Nephron (organoid): ENCODE measurements at regions not wholly inside any gene's neighbourhood (a gene's known extent, or its start where the extent isn't known, plus 50 kb on each side); places are given as distances from the start of the nearest gene placed in this dataset.
A peak's percentile ranks its signal among the peaks of the same experiment; 100 is the strongest.
"Not testable (repeated sequence)": the region's sequence is repeated elsewhere in the genome, so short reads cannot be mapped to it uniquely, and the experiment has no call there.

ENCODE experiments used
- H3K27ac Mint-ChIP-seq, 3 experiments: 2 replicates each; pipeline ENCODE4 v1.8.0; 2020; ENCODE audit warnings: mixed read lengths in 3 of 3, mild to moderate bottlenecking in 2 of 3, moderate library complexity in 1 of 3
- H3K27me3 Mint-ChIP-seq: 2 replicates; pipeline ENCODE4 v1.8.0; 2021; ENCODE audit warnings: low read depth, mild to moderate bottlenecking, moderate library complexity, mixed read lengths
- H3K36me3 Mint-ChIP-seq: 2 replicates; pipeline ENCODE4 v1.8.0; 2020; ENCODE audit warnings: low read depth, mixed read lengths
- H3K4me1 Mint-ChIP-seq: 2 replicates; pipeline ENCODE4 v1.8.0; 2020; ENCODE audit warnings: mixed read lengths
- H3K4me3 Mint-ChIP-seq, 3 experiments: 2 replicates each; pipeline ENCODE4 v1.8.0; 2020; ENCODE audit warnings: mild to moderate bottlenecking in 3 of 3, mixed read lengths in 3 of 3, moderate library complexity in 2 of 3
- H3K9me3 Mint-ChIP-seq: 2 replicates; pipeline ENCODE4 v1.8.0; 2020; ENCODE audit warnings: mixed read lengths
- CTCF ChIP-seq, 3 experiments: fragments of 200-600 bp; sonication (generic); IDR thresholded peaks; one replicate each; pipeline ENCODE4 v1.5.0; 2021; ENCODE audit warnings: antibody characterized with exemption in 3 of 3; ENCODE audit not compliant: unreplicated experiment in 3 of 3

GRCh38 chr4:103292959-103293358 is 94.8 kb upstream of the CENPE start:
- peaks cover 6% of the 10 kb centered on the region for H3K4me1 Mint-ChIP-seq
- H3K4me3 Mint-ChIP-seq: no peak overlapping the region
- H3K9me3 Mint-ChIP-seq: no peaks in the 10 kb centered on the region
- no peak overlapping the region for H3K27ac Mint-ChIP-seq
- no peak for TF ChIP-seq CTCF (IDR thresholded peaks at IDR 0.05; ENCODE audit: unreplicated experiment in 3 of 3)
- no peaks in the 10 kb centered on the region for H3K27me3 Mint-ChIP-seq
- H3K36me3 Mint-ChIP-seq: no peaks in the 10 kb centered on the region

GRCh38 chr4:103292373-103292772 is 94.2 kb upstream of the CENPE start:
- no peaks in the 10 kb centered on the region for H3K9me3 Mint-ChIP-seq
- no peak for TF ChIP-seq CTCF (IDR thresholded peaks at IDR 0.05; ENCODE audit: unreplicated experiment in 3 of 3)
- H3K4me1 Mint-ChIP-seq: peaks cover 6% of the 10 kb centered on the region
- H3K27me3 Mint-ChIP-seq: no peaks in the 10 kb centered on the region
- no peak overlapping the region for H3K27ac Mint-ChIP-seq
- H3K4me3 Mint-ChIP-seq: no peak overlapping the region
- no peaks in the 10 kb centered on the region for H3K36me3 Mint-ChIP-seq

GRCh38 chr4:103289186-103289585 is 91.0 kb upstream of the CENPE start:
- Mint-ChIP-seq H3K36me3 (no peaks in the 10 kb centered on the region), H3K4me1 (peaks cover 6% of the 10 kb centered on the region), H3K27ac (peak overlapping the region in 1 of 3 experiments; percentile 61), H3K9me3 (peaks cover 7% of the 10 kb centered on the region), H3K27me3 (no peaks in the 10 kb centered on the region), H3K4me3 (no peak overlapping the region)
- TF ChIP-seq CTCF (IDR thresholded peaks at IDR 0.05; ENCODE audit: unreplicated experiment in 3 of 3): no peak

- H3K27me3 Mint-ChIP-seq: no peaks in the 10 kb centered on the region
- no peaks in the 10 kb centered on the region for H3K36me3 Mint-ChIP-seq
- H3K27ac Mint-ChIP-seq: no peak overlapping the region
- no peak for TF ChIP-seq CTCF (IDR thresholded peaks at IDR 0.05; ENCODE audit: unreplicated experiment in 3 of 3)
- no peak overlapping the region for H3K4me3 Mint-ChIP-seq
- H3K4me1 Mint-ChIP-seq: no peaks in the 10 kb centered on the region
- peaks cover 5% of the 10 kb centered on the region for H3K9me3 Mint-ChIP-seq
Measured at GRCh38 chr4:103272174-103272573, 74.0 kb upstream of the CENPE start.

- H3K27ac Mint-ChIP-seq: no peak overlapping the region
- peaks cover 2% of the 10 kb centered on the region for H3K9me3 Mint-ChIP-seq
- no peaks in the 10 kb centered on the region for H3K36me3 Mint-ChIP-seq
- no peak overlapping the region for H3K4me3 Mint-ChIP-seq
- no peaks in the 10 kb centered on the region for H3K27me3 Mint-ChIP-seq
- no peak for TF ChIP-seq CTCF (IDR thresholded peaks at IDR 0.05; ENCODE audit: unreplicated experiment in 3 of 3)
- no peaks in the 10 kb centered on the region for H3K4me1 Mint-ChIP-seq
Measured at GRCh38 chr4:103268746-103269145, 70.6 kb upstream of the CENPE start.

- Mint-ChIP-seq H3K9me3 (peaks cover 2% of the 10 kb centered on the region), H3K27ac (no peak overlapping the region), H3K27me3 (no peaks in the 10 kb centered on the region), H3K36me3 (no peaks in the 10 kb centered on the region), H3K4me1 (no peaks in the 10 kb centered on the region), H3K4me3 (no peak overlapping the region)
- no peak for TF ChIP-seq CTCF (IDR thresholded peaks at IDR 0.05; ENCODE audit: unreplicated experiment in 3 of 3)
Measured at GRCh38 chr4:103264905-103265304, 66.8 kb upstream of the CENPE start.

- H3K4me3 Mint-ChIP-seq: peak overlapping the region; percentile 69 to 85 (median 84)
- H3K4me1 Mint-ChIP-seq, H3K9me3 Mint-ChIP-seq, H3K36me3 Mint-ChIP-seq, H3K27me3 Mint-ChIP-seq: not testable (repeated sequence)
- H3K27ac Mint-ChIP-seq: peak overlapping the region in 1 of 3 experiments; percentile 78
Measured at GRCh38 chr4:103256068-103256467, 57.9 kb upstream of the CENPE start.
